Superior temporal gyrus (tissue), 1 donor: ENCODE measurements at regions not wholly inside any gene's neighbourhood (a gene's known extent, or its start where the extent isn't known, plus 50 kb on each side); places are given as distances from the start of the nearest gene placed in this dataset.

Experiments
- DNase-seq: peaks from one replicate; pipeline ENCODE4 v3.0.0-alpha.2; 2016; ENCODE audit errors: extremely low spot score

DNA sequence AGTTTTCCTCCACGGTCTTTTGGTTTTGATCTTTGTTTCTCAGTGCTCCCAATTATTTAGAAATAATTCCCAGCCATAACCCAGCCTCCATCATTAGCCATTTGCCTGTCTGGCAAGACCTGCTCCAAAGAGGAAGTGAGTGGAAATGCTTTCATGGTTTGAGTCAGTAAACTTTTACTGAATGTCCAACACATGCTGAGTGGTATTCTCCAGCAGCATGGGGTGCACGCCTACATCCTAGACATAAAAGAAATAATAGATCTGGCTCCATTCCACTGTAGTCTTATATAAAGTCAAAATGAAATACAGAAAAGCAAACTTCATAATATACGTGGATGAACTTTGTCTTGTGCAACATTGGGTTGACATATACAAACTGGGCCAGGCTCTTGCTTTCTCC, 757.2 kb downstream of the TLE1 start:
- DNase-seq, result peak; percentile 56

DNA sequence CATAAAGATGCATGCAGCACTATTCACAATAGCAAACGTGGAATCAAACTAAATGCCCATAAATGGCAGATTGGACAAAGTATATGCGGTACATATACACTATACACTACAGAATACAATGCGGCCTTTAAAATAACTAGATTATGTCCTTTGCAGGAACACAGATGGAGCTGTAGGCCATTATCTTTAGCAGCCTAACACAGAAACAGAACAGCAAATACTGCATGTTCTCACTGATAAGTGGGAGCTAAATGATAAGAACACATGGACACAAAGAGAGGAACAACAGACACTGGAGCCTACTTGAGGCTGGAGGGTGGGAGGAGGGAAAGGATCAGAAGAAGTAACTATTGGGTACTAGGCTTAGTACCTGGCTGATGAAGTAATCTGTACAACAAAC, 758.2 kb downstream of the TLE1 start:
- no peak for DNase-seq

DNA sequence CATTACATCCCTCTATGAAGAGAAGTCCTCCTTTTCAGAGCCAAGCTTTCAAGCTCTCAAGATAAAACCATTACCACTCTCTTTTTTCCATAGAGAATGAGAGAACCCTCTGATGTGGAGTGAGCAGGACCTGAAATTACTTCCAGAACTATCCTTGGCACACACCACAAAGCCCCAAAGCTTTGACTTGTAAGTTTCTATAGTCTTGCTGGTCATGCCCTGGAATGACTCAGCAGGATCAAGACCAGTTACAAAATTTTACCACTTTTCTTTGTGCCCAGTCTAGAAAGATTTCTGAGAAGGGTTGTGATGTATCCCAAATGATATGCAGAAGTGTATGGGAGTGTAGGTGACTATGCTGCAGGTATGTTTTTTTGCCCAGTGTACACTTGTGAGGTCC, 760.6 kb downstream of the TLE1 start:
- no peak for DNase-seq

DNA sequence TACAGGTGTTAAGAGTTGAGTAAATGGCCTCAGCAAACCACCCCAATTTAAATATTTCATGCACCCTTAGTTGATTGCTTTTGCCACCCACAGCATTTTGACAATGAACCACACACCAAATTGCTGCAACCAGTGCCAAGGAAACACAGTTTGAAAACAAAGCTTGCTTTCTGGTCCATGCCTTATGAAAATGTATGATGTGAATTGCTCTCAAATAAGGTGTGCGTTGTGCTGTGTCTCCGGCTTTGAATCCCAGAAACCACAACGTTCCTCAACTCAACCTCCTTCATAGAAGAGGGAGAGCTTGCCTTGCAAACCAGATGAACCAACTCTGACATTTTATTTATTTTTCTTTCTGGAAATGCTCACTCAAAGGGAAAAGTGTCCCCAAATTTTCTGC, 762.7 kb downstream of the TLE1 start:
- DNase-seq, result peak; percentile 34

DNA sequence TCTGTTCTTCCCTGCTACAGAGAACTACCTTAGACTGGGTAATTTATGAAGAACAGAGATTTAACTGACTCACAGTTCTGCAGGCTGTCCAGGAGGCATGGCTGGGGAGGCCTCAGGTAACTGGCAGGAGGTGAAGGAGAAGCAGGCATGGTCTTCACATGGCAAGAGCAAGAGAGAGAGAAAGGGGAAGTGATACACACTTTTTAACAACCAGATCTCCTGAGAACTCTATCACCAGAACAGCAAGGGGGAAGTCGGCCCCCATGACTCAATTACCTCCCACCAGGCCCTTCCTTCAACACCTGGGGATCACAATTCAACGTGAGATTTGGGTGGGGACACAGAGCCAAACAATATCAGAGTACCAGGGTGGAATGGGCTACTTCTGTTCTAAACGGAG, 766.8 kb downstream of the TLE1 start:
- DNase-seq, result no peak

DNA sequence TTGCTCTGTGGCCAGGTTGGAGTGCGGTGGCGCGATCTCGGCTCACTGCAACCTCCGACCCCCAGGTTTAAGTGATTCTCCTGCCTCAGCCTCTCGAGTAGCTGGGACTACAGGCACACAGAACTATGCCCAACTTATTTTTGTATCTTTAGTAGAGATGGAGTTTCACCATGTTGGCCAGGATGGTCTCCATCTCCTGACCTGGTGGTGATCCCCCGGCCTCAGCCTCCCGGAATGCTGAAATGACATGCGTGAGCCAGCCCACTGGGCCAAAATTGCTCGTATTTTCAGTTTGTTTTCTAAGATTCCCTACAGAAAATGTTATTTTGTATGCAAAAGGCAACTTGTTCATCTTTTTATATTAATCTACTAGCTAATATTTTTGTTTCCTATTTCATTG, 782.6 kb downstream of the TLE1 start:
- no peak for DNase-seq

DNA sequence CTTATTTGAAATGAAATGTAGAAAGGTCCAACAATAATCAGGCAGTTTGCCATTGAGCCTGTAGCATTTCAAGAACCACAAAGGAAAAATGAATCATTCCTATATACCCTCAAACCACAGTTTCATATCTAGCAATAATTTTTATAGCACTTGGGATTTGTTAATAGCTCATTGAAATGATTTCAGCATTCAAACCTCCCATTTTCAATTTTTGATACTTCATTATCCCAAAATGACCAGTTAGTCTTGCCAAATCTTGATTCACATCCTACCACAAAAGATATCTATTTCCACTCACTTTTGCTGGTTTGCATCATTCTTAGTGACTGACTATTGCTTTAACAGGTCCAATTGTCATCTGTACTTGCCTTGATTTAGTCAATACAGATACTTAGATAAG, 790.1 kb downstream of the TLE1 start:
- DNase-seq, result no peak

DNA sequence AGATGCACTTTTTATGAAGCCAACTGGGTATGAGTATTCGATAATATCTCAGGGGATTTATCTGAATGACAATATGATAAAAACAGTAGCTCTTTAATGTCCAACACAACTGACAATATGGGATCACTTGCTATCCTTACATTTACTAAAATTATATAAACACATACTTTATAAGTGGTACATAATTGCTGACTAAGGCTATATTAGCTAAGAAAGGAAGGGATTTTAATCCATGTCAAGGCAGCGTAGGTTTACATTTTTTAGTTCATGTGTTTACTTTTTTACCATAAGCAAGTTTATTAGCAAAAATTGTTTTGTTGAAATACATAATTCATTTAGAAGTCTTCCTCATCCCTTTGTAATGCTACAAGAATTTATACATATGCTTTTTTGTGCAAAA, 796.2 kb downstream of the TLE1 start:
- DNase-seq, result no peak

DNA sequence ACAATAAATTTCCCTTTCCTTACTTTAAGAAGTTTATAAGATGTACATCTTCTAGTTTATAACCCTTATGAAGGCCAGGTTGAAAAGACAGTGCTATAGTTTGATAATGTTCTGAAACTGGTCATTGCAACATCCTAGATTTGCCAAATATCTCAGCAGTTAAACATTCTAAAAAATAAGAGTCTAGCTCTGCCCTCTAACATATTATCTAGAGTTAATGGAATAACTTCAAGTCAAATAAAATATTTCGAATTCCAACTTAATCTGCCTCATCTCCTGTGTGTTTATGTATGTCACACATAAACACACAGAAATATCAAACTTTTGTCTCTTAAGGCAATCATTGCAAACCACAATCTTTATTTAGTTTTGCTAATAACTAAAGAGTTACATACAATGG, 796.6 kb downstream of the TLE1 start:
- DNase-seq, result no peak

DNA sequence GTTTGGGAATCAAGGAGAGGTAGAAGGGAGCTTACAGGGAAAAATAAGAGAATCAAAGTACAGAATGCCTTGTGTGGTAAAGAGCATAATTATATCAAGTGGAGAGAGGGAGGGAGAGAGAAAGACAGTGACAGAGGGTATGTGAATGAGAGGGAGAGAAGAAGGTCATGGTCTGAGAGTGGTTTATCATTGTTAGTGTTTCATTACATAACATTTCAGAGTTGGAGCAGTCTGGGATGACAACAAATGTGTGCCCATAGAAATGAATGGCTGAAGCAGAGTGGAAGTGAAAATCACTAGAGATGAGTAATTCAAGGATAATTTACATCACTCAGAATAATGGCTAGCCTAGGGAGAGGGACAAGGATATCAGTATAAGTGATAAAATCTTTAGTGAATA, 799.2 kb downstream of the TLE1 start:
- DNase-seq, result no peak

DNA sequence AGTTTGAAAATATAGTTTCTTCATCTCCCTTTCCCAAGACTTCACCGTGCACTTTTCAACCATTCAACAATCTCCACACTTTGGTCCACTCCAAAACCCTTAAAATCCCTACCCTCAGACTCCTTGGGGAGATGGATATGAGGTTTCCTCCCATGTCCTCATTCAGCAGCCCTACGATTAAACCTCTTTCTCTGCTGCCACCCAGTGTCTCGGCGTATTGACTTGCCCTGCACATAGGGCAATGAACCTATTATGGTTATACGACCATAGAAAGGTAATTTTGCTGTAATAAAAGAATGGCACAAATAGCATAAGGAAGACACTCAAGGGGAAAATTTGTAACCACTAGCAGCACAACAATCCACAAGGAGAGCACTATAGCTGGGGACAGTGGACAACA, 803.5 kb downstream of the TLE1 start:
- peak; percentile 64 for DNase-seq

DNA sequence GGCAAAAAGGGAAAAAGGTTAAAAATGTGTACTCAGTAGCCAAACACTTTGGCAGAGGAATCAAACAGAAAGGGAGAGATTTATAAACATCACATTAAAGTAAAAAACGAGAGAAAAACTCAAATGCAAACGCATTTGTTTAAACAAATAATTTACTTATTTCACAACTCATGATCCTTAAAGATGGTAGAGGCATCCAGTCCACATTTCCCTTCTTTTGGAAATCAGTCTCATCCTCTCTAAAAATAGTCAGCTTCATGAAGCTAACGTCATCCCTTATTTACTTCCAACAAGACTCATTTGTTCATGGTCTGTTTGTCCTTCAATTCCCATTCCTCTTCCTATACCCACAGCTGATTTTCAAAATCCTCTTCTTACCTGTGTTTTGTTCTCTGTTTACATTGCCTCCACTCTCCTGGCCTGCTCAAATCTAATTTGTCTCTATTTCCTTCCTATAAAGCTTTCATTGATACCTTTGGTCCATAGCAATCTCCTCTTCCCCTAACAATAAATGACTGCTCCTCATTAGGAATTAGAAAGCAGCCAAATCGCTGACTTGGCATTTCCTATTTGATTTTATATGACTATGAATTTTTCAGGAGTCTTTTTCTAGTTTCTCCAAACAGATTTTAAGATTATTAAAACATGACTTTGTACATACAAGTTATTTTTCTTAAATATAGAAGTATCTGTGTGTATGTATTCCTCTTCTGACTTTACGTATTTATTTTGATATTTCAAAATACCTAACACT, 805.3 kb downstream of the TLE1 start:
- no peak for DNase-seq

DNA sequence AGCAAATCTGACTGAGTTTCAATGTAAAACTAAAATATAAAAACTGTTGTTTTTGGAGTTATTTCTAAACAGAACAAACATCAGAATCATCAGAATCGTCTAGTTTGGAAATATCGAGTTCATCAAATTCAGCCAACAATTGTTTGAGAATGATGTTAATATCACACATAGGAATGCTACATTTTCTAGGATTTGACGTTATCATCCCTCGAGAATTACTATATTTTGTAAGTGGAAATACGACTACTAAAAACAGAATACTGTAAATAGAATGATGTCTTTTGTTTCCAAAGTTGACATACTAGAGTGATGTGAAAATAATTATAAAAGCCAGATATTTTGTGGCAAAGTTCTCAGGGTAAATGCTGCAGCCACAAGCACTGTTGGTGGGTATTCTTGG, 805.9 kb downstream of the TLE1 start:
- no peak for DNase-seq

DNA sequence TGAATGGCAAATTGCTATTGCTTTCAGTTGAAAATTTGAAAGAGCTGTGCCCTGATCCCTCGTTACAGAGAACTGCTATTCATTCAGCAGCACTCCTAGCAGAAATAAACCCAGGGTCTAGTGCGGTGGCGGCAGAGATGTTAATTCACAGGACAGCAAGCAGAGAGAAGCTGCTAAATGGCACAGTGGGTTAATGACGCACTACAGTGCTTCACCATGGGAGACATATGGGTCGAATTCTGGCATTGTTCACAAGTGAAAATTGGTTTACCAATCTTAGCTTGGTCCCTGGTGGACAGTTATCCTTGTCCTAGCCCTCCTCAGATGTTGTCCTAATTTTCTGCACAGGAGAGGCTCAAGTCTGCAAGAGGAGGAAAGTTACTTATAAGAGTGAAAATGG, 807.4 kb downstream of the TLE1 start:
- no peak for DNase-seq

DNA sequence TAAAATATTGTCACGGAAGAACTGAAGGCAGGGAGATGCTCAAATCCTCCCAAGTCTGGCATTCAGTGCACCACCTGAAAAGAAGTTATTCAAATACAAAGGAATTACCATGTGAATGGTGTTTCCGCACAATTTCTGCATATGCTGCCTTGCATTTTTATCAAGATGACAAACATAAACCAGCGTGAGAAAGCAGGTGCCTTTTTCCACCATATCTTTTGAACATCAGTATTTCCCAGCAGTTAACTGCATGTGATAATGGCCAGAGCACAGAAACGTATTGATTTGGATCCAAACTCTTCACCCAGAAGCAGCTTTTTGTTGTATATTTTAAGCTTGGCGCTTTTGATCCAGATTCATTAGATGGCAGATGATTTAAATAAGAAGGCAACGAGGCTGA, 808.0 kb downstream of the TLE1 start:
- no peak for DNase-seq

DNA sequence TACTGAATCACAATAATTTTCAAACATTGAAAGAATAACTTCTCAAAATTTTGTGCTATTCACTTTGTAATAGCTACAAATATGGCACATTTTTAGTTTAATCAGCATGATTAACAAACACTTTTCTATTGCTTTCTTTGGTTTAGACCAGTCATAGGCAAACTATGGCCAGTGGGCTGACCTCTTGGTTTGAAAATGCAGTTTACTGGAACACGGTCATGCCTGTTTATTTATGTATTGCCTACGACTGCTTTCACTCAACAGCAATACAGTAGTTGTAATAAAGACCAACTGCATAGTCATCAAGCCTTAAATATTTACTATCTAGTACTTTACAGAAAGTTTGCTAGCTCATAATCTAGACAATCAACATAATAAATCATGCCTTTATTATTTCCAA, 810.8 kb downstream of the TLE1 start:
- DNase-seq, result no peak

DNA sequence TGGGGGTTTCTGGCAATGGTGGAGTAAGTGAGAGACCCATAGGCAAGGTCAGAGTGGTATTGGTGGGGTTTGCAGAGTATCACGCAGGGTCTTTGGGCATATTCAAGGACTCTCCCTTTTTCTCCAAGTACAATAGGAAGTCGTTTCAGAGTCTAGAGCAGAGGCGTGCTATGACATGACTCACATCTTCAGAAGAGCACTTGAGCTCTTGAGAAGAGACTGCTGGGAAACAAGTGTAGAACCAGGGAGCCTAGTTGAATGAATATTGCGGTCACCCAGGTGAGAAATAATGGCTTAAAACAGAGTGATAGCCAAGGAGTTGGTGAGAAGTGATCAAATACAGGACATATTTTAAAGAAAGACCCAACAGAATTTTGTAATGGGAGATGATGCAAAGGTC, 813.4 kb downstream of the TLE1 start:
- DNase-seq, result no peak

DNA sequence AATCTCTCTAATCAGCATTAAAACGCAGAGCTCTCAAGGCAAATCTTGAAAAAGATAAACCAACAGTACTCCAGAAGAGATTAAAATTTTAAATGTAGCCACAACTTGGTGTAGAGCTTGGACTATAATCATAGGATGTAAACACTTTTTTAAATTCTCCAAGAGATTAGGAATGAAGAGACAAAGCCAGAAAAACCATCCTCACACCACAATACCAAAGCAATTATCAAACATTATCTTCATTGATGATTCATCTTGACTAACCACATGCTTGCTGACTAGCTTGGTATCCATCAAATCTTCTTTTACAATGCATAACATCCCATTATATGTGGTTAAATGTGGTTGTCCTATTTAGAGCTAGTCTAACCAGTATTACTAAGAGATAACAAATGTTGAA, 815.1 kb downstream of the TLE1 start:
- DNase-seq, result no peak

DNA sequence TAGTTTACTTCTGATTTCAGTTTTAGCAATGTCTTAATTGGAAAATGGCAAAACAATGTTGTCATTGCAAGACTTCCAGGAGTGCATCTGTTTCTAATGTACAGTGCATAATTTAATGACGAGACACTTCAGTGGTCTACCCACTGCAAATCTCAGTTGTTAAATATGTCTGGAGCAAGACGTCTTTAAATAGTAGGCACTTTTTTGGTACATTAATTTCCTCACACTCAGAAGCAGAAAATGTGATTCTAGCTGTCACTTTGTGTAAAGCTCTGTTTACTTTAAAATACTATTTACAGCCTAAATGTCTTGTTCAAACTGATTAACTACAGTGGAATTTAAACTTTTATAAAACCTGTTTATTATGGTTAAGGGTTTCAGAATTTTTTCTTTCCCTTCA, 815.5 kb downstream of the TLE1 start:
- no peak for DNase-seq

DNA sequence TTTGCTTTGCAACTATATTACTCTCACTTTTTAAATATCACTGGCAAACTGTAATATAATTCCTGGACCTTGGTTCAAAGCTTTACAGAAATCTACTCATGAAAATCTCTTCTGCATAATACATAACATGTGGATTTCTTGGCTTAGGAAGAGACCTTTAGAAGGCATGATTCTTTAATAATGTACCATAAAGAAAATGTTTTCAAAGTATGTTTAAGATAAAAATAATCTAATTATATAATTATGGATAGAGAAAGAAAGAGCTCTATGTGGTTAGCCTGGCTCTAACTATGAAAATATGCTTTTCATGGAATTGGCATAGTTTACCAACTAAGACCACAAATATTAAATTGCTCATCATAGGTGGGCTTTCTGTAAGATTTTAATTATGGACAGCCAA, 817.8 kb downstream of the TLE1 start:
- DNase-seq, result no peak

DNA sequence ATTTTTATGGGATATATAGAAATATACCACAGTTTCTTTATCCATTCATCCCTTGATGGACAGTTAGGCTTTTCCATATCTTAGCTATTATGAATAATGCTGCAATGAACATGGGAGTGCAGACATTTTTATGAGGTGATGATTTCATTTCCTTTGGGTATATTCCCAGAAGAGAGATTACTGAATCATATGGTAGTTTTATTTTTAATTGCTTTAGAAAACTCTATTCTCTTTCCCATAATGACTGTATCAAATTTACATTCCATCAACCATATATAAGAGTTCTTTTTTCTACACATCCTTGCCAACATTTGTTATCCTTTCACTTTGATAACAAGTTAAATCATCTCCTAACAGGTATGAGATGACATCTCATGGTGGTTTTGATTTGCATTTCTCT, 821.6 kb downstream of the TLE1 start:
- no peak for DNase-seq

DNA sequence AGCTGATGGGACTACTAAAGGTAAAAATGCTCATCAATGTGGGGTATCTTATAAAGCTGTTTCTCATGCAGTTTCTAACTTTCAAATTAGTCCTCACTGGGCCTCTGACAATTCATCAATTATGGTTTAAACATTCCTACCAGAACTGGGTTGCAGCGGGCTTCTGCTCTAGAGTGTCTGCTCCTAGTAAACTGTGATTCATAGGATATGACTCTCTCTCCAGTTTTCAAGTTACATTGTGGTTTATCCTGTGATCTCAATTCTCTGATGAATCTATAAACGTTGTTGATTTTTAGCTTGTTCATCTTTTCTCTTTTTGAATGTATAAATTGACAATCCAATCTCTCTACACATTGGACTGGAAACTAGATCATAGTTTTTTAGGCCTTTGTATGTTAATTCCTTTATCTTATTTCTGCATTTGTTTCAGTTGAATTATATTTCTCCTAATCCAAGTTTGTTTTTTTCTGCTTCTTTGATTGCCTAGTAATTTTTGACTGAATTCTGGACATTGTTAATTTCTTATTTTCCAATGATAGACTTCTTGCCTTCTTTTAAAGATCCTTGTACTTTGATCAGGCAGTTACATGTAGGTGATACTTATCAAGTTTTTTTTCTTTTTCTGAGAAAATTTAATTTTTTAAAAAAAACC, 822.6 kb downstream of the TLE1 start:
- DNase-seq, result no peak

DNA sequence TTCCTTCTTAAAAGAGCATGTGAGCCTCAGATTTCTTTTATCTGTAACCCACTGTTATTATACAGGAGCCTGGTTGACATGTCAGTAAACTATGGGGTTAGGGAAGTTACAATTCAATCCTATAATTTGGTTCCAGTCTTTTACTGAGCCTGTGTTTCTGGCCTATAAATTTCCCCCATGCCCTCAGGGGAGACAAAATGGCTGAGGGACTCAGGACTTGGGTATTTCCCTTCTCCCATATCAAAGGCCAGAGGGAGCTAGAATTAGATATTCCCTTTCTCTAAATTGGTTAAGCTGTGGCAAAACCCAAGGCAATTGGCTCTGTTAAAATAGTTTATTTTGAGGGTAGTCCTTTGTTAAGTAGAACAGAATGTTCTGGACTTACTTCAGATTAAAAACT, 823.2 kb downstream of the TLE1 start:
- no peak for DNase-seq

DNA sequence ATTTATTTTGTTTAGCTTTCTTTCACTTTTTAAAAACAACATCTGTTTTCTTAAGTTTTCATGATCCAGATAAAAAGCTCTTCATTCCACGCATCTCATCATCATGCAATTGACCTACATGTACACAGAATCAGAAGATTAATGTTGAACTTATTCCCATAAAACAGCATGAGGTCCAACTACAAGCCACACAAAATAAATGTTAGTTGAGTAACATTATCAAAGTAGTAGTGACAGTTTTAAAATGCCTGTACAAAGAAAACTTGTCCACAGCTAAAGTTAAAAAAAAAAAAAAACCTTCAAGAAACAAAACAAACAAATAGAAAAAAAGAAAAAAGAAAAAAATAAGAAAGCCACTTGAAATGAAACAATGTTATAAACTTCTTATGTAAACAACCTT, 846.3 kb downstream of the TLE1 start:
- DNase-seq, result no peak
